ENCODE measurements at regions not wholly inside any gene's neighbourhood (a gene's known extent, or its start where the extent isn't known, plus 50 kb on each side); places are given as distances from the start of the nearest gene placed in this dataset.

DNA sequence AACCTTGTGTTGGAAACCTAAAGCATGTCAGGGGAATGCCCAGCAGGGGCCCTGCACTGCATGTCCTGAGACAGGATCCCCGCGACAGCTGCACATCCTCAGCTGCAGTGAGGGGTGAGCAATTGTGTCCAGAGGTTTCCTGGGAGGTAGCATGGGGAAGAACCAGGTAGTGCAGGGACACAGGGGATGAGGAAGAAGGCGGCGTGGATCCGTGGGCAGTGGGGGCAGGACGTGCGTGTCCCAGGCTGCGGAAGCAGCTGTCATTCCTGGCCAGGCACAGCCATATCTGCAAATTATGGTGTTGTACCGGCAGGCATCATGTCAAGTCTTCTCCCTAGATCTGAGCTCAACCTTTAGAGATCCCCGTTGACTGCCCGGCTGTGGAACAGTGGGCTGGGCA, 238.2 kb upstream of the MYT1L start:
- no peak for DNase-seq (ENCODE audit: low read depth)

- no peak for DNase-seq (ENCODE audit: low read depth)
Measured at GRCh38 chr2:2568411-2568810, 237.3 kb upstream of the MYT1L start.

DNA sequence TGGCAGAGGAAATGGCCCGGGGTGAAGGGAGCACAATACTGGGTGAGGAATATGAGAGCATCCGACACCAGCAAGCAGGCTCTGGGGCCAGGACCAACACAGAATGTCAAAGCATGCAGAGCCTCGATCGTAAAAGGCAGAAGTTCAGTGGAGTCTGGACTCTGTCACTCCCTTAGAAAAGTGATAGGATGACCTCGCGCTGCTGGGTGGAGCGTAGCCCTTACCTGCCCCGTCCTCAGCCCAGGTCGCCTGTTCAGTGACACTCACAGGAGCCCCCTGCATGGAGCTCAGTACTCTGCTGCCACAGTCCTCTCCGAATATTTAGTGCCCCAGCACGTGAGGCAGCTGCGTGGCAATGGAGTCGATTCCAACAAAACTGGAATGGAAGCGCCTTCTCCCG, 236.7 kb upstream of the MYT1L start:
- DNase-seq (ENCODE audit: low read depth): no peak

DNA sequence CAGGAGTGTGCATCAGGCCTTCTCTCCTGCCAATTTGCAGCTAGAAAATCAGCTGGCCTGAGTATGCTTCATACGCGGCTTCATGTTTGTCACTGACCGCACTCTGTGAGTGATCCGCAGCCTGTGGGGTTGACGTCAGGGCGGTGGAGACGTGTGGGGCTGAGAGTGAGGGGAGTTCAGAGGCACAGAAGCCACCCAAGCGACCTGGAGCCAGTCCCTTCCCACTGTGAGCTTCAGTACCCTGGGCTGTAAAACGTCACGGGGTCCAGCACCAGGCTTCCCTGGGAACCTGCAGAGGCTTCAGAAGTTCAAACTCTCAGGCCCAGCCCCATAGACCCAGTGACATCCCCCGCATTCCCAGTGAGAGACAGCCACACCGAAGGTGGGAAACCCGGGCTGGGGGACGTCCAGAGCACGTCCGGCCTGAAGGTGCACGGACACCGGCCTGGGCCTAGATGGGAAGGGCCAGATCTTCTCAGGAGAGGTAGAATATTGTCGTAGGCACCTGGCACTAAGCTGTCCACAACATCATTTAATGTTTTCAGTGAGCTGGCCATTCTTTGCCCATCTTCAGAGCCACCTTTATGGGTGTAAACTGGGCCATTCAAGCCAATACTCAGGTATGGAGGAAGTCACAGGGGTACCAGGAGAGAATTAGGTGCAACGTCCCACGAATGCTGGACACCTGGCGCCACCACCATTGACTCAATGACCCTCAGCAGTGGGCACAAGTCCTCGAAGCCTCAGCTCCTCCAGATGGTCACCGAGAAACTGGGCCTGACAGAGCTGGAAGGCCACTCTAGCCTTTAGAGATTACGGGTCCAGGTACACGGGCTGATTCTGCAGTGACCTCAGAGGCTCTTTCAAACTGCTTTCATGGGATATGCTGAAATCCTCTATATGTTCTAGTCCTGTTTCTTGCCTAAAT, 235.6 kb upstream of the MYT1L start:
- DNase-seq (ENCODE audit: low read depth): no peak

DNA sequence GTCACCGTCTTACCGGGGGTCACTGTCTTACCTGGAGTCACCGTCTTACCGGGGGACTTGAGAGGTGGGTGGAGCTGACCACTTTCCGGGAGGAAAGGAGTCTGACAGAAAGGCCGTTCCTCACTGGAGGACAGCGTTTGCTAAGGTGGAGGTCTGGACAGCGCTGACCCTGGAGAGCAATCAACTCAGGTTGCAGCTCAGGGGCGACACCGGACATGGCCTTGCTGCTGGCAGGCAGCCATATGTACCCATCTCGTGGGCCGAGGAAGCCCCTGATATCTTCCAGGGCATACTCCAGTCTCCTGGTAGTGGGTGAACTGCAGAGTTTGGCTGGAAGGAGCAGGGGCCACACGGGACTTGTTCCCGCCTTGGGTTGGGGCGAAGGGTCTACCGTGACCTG, 234.6 kb upstream of the MYT1L start:
- DNase-seq (ENCODE audit: low read depth): no peak

GRCh38 chr2:2564300-2565078, 233.4 kb upstream of the MYT1L start:
- no peak for DNase-seq (ENCODE audit: low read depth)

DNA sequence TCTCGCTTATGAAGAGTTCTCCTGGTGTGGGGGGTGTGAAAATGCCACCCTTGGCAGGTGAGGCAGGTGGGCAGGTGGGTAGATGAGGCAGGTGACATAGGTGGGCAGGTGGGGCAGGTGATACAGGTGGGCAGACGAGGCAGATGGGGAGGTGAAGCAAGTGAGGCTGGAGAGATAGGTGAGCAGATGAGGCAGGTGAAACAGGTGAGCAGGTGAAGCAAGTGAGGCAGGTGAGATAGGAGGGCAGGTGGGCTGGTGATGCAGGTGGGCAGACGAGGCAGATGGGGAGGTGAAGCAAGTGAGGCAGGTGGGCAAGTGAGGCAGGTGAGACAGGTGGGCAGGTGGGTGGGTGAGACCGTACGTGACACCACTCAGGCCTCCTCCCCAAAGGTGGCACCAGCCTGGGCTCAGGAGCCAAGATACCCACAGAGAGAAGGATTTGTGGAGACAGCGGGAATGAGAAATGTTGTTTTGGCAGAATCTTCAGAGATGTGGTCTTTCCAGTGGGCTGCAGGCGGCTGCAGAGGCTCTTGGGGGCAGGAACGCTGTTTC, 232.3 kb upstream of the MYT1L start:
- DNase-seq (ENCODE audit: low read depth): no peak

DNA sequence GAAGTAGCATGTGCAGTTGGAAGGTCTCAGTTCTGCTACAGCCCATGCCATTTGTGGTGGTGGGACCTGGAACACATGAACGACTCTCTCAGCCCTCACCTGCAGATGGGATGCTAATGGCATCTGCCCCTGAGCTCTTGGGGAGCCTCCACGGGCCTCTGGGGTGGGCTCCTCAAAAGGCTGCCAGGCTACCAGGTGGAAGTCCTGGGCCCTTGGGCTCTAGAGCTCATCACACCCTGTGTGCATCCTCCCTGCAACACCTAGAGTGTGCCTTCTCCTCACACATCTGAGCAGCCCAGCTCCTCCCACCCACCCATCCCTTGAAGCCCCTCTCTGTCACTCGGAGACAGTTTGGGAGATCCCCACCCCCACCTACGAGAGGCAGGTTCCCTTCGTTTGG, 231.8 kb upstream of the MYT1L start:
- no peak for DNase-seq (ENCODE audit: low read depth)

DNA sequence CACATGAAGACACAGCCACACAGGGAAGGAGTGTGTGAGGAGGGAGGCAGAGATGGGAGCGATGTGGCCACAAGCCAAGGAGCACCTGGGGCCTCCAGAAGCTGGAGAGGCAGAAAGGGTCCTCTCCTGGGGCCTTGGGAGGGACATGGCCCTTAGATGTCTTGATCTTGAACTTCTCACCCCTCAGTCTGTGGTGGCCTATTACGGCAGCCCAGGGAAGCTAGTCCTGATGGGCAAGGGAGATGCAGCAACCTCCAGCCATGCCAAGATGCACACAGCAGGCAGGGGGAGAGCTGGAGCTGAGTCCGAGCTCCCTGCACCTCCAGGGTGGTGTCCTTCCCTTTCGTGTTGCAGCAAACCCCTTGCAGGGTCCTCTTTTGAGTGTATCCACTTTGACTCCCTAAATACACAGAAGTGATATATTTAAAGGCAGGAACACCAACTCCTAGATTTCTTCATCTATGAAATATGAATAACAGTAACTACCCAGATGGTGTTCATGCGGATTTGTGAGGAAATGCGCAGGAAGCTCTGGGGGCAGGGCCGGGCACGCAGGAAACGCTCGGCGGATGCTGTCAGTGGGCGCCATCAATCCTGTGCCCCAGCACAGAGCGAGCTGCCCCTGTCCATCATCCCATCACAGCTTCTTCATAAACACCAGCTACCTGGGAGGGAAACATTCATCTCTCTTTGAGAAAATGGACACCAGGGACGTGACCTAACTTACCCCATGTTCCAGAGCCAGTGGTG, 230.4 kb upstream of the MYT1L start:
- DNase-seq (ENCODE audit: low read depth): no peak

DNA sequence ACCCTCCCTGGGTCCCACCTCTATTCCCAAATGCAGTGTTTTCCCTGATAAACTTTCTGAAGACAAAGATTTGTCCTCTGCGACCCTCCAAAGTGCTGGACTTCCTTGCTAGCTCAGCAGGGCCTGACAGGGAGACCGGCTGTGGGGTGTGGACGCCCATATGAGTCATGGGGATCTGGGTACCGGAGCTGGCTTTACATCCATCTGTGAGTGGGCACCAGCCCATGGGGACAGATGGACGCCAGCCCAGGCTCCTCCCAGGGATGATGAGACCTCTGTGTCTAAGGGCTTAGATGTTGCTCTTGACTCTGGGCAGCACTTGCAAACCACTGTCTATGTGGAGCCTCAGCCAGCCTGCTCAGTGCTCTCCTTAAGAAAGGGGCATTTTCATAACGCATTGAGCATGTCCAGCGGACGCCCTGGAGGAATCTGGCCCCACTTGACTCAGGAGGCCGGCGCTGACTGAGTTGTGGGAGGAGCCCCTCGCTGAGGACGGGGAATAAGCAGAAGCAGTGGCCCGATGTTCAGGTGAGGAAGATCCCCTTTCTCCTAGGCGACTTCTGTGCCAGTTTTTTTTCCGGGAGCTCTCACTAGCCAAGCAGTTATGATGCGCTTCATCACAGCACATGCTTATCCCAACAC, 229.4 kb upstream of the MYT1L start:
- DNase-seq (ENCODE audit: low read depth): no peak

- no peak for DNase-seq (ENCODE audit: low read depth)
Measured at GRCh38 chr2:2558476-2558875, 227.4 kb upstream of the MYT1L start.

GRCh38 chr2:2557475-2557874, 226.4 kb upstream of the MYT1L start:
- no peak for DNase-seq (ENCODE audit: low read depth)

GRCh38 chr2:2550856-2551255, 219.8 kb upstream of the MYT1L start:
- no peak for DNase-seq (ENCODE audit: low read depth)

- DNase-seq (ENCODE audit: low read depth): no peak
Measured at GRCh38 chr2:2547911-2548310, 216.8 kb upstream of the MYT1L start.

DNA sequence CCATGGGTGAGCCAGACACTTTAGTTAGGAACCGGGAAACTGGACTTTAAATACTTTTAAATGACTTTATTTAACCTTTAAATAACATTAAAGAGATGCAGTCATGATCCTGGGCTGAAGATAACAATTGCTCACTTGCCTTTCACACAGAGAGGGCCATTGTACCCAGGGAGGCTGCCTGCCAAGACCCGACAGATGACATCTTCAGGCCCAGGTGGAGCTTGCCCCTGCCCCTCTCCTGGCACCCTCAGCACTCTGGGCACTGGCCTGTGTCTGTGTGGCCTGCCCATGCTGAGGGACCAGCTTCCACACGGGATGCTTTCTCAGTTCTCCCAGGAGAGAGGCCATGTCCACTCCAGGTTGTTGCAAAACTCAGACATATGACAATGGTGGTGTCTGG, 216.4 kb upstream of the MYT1L start:
- no peak for DNase-seq (ENCODE audit: low read depth)

DNA sequence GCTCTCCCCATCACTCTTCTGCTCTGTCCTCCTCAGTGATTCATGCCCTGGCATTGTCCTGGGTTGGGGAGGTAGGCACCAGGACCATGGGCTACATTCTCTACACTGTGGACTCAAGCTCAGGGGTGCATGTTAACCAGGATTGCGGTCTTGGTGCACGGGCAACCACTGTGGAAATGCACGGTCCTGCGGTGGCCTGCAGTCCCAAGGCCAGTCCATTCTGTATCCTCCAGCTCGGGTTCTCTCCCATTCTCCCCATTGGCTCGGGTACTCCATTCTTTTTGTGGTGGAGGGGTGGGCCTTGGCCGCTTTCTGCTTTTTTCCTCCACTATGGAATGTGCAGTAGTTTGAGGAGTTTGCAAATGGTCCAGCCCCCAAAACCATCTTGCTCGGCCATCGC, 215.0 kb upstream of the MYT1L start:
- DNase-seq (ENCODE audit: low read depth): no peak

GRCh38 chr2:2542966-2543611, 212.0 kb upstream of the MYT1L start:
- DNase-seq (ENCODE audit: low read depth): no peak

DNA sequence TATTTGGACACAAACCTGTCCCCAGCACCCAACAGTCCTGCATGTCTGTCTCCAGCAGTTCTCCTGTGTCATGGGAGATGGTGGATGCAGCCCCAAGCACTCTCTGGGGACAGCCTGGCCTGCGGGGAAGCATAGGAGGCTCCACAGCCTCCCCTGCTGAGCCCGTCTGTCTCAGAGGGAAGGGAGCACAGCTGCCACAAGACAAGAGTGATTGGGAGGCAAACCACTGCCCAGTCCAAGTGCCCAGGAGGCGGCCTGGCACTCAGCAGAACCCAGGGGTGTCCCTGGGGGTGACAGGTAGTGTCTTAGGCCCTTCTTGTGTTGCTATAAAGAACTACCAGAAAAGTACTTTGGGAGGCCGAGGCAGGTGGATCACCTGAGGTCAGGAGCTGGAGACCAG, 211.2 kb upstream of the MYT1L start:
- DNase-seq (ENCODE audit: low read depth): no peak

- DNase-seq (ENCODE audit: low read depth): no peak
Measured at GRCh38 chr2:2540406-2540805, 209.3 kb upstream of the MYT1L start.

GRCh38 chr2:2536416-2537056, 205.5 kb upstream of the MYT1L start:
- DNase-seq (ENCODE audit: low read depth): no peak

GRCh38 chr2:2530334-2530733, 199.3 kb upstream of the MYT1L start:
- DNase-seq (ENCODE audit: low read depth): no peak
